ENCODE measurements at regions not wholly inside any gene's neighbourhood (a gene's known extent, or its start where the extent isn't known, plus 50 kb on each side); places are given as distances from the start of the nearest gene placed in this dataset.

DNA sequence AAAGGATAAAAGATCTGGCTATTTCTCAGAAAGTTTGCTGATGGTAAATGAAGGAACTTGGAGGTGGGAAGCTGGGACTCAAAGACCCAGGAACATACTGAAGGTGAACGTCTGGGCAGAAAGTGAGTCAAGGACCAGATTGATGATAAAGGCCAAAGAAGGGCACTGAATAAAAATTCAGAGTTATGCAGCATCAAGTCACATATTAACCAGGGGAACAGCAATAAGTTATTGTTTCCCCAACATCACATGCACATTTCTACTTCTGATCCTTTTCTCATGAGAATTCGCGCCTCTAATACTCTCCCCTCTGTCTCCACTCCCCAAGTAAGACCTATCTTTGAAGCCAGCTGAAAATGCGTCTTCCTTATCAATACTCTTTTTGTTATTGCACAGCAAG is 71.8 kb upstream of the SLC35F4 start:
- TF ChIP-seq, protein P1, sequence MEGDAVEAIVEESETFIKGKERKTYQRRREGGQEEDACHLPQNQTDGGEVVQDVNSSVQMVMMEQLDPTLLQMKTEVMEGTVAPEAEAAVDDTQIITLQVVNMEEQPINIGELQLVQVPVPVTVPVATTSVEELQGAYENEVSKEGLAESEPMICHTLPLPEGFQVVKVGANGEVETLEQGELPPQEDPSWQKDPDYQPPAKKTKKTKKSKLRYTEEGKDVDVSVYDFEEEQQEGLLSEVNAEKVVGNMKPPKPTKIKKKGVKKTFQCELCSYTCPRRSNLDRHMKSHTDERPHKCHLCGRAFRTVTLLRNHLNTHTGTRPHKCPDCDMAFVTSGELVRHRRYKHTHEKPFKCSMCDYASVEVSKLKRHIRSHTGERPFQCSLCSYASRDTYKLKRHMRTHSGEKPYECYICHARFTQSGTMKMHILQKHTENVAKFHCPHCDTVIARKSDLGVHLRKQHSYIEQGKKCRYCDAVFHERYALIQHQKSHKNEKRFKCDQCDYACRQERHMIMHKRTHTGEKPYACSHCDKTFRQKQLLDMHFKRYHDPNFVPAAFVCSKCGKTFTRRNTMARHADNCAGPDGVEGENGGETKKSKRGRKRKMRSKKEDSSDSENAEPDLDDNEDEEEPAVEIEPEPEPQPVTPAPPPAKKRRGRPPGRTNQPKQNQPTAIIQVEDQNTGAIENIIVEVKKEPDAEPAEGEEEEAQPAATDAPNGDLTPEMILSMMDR (conservative IDR thresholded peaks at IDR 0.05; ENCODE audit: low read depth in 2 of 2) = no peak
- TF ChIP-seq EZH2 (IDR thresholded peaks at IDR 0.05; ENCODE audit: low read depth, unreplicated experiment) (no peak), CREB1 (CRISPR knock-in tag; IDR thresholded peaks at IDR 0.05; ENCODE audit: low read depth) (no peak), POLR2AphosphoS5 (IDR thresholded peaks at IDR 0.05; ENCODE audit: low read depth) (no peak), EZH2phosphoT487 (IDR thresholded peaks at IDR 0.05; ENCODE audit: unreplicated experiment) (no peak), ZNF114 (CRISPR knock-in tag; IDR thresholded peaks at IDR 0.05) (no peak), JUNB (IDR thresholded peaks at IDR 0.05; ENCODE audit: unreplicated experiment) (no peak), ZNF331 (CRISPR knock-in tag; IDR thresholded peaks at IDR 0.05; ENCODE audit: low read depth) (no peak)
- TF ChIP-seq, protein P2, sequence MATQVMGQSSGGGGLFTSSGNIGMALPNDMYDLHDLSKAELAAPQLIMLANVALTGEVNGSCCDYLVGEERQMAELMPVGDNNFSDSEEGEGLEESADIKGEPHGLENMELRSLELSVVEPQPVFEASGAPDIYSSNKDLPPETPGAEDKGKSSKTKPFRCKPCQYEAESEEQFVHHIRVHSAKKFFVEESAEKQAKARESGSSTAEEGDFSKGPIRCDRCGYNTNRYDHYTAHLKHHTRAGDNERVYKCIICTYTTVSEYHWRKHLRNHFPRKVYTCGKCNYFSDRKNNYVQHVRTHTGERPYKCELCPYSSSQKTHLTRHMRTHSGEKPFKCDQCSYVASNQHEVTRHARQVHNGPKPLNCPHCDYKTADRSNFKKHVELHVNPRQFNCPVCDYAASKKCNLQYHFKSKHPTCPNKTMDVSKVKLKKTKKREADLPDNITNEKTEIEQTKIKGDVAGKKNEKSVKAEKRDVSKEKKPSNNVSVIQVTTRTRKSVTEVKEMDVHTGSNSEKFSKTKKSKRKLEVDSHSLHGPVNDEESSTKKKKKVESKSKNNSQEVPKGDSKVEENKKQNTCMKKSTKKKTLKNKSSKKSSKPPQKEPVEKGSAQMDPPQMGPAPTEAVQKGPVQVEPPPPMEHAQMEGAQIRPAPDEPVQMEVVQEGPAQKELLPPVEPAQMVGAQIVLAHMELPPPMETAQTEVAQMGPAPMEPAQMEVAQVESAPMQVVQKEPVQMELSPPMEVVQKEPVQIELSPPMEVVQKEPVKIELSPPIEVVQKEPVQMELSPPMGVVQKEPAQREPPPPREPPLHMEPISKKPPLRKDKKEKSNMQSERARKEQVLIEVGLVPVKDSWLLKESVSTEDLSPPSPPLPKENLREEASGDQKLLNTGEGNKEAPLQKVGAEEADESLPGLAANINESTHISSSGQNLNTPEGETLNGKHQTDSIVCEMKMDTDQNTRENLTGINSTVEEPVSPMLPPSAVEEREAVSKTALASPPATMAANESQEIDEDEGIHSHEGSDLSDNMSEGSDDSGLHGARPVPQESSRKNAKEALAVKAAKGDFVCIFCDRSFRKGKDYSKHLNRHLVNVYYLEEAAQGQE (IDR thresholded peaks at IDR 0.05; ENCODE audit: unreplicated experiment) = no peak
- TF ChIP-seq, protein P3, sequence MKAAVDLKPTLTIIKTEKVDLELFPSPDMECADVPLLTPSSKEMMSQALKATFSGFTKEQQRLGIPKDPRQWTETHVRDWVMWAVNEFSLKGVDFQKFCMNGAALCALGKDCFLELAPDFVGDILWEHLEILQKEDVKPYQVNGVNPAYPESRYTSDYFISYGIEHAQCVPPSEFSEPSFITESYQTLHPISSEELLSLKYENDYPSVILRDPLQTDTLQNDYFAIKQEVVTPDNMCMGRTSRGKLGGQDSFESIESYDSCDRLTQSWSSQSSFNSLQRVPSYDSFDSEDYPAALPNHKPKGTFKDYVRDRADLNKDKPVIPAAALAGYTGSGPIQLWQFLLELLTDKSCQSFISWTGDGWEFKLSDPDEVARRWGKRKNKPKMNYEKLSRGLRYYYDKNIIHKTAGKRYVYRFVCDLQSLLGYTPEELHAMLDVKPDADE (IDR thresholded peaks at IDR 0.05) = no peak
- TF ChIP-seq, protein P4, sequence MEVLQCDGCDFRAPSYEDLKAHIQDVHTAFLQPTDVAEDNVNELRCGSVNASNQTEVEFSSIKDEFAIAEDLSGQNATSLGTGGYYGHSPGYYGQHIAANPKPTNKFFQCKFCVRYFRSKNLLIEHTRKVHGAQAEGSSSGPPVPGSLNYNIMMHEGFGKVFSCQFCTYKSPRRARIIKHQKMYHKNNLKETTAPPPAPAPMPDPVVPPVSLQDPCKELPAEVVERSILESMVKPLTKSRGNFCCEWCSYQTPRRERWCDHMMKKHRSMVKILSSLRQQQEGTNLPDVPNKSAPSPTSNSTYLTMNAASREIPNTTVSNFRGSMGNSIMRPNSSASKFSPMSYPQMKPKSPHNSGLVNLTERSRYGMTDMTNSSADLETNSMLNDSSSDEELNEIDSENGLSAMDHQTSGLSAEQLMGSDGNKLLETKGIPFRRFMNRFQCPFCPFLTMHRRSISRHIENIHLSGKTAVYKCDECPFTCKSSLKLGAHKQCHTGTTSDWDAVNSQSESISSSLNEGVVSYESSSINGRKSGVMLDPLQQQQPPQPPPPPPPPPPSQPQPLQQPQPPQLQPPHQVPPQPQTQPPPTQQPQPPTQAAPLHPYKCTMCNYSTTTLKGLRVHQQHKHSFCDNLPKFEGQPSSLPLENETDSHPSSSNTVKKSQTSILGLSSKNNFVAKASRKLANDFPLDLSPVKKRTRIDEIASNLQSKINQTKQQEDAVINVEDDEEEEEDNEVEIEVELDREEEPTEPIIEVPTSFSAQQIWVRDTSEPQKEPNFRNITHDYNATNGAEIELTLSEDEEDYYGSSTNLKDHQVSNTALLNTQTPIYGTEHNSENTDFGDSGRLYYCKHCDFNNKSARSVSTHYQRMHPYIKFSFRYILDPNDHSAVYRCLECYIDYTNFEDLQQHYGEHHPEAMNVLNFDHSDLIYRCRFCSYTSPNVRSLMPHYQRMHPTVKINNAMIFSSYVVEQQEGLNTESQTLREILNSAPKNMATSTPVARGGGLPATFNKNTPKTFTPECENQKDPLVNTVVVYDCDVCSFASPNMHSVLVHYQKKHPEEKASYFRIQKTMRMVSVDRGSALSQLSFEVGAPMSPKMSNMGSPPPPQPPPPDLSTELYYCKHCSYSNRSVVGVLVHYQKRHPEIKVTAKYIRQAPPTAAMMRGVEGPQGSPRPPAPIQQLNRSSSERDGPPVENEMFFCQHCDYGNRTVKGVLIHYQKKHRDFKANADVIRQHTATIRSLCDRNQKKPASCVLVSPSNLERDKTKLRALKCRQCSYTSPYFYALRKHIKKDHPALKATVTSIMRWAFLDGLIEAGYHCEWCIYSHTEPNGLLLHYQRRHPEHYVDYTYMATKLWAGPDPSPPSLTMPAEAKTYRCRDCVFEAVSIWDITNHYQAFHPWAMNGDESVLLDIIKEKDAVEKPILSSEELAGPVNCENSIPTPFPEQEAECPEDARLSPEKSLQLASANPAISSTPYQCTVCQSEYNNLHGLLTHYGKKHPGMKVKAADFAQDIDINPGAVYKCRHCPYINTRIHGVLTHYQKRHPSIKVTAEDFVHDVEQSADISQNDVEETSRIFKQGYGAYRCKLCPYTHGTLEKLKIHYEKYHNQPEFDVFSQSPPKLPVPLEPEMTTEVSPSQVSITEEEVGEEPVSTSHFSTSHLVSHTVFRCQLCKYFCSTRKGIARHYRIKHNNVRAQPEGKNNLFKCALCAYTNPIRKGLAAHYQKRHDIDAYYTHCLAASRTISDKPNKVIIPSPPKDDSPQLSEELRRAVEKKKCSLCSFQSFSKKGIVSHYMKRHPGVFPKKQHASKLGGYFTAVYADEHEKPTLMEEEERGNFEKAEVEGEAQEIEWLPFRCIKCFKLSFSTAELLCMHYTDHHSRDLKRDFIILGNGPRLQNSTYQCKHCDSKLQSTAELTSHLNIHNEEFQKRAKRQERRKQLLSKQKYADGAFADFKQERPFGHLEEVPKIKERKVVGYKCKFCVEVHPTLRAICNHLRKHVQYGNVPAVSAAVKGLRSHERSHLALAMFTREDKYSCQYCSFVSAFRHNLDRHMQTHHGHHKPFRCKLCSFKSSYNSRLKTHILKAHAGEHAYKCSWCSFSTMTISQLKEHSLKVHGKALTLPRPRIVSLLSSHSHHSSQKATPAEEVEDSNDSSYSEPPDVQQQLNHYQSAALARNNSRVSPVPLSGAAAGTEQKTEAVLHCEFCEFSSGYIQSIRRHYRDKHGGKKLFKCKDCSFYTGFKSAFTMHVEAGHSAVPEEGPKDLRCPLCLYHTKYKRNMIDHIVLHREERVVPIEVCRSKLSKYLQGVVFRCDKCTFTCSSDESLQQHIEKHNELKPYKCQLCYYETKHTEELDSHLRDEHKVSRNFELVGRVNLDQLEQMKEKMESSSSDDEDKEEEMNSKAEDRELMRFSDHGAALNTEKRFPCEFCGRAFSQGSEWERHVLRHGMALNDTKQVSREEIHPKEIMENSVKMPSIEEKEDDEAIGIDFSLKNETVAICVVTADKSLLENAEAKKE (CRISPR knock-in tag; IDR thresholded peaks at IDR 0.05) = no peak
